HT1080 (cell line): ENCODE measurements at regions not wholly inside any gene's neighbourhood (a gene's known extent, or its start where the extent isn't known, plus 50 kb on each side); places are given as distances from the start of the nearest gene placed in this dataset.

Source experiments
- DNase-seq: peaks from one replicate; pipeline ENCODE4 v3.0.0-alpha.2; 2015; ENCODE audit warnings: low read depth

- DNase-seq = no peak
Measured at GRCh38 chr11:87432022-87432421, 394.3 kb downstream of the TMEM135 start.

DNA sequence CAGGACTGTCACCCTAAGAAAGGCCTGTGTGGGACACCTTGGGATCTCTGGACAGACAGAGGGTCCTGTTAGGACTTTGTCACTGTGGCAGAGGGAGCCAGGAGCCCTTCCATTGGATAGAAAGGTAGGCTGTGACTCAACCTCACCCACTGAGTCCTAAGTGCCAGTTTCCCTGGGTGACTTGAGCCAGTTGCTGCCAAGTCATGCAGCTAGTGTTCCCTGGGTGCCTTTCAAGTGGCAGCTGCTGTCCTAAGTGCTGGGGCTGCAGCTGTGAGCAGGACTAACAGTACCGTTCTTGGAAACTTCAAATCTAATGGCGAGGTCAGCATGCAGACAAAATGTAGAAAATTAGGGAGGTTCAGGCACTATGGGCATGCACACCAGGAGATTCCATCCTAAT, 393.7 kb downstream of the TMEM135 start:
- no peak for DNase-seq

DNA sequence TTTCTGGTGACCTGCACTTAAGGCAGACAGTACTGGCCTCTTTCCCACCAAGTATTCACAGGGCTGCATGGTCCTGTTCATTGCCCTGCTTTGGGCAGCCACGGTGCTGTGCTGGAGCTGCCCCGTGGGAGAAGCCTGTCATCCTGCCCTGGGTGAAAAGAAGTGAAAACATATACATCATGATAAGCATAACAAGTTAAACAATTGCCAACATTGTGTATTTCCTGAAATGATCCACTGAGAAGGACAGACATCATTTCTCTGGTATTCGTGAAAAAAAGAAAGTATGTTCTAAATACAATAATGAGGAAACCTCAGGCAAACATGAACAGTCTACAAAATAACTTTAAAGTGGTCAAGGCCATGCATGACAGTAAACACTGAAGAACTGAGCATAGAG, 393.1 kb downstream of the TMEM135 start:
- DNase-seq = no peak

GRCh38 chr11:87429996-87430395, 392.3 kb downstream of the TMEM135 start:
- no peak for DNase-seq

DNA sequence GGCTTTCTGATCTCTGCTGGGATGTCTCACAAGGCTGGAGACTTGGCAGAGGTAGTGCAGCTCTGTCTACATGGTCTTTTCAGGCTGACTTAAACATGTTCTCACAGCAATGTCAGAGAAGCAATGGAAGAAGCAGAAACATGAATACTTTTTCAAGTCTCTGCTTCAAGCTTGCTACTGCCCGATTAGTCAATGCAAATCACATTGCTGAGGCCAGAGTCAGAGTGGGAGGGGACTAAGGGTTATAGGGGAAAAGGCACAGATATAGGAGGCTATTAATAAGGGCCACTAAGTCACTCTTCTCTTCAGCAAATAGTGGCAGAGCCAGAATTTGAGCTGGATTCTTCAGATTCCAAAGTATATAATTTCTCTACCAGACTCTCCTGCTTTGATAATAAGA, 390.5 kb downstream of the TMEM135 start:
- no peak for DNase-seq

GRCh38 chr11:87425943-87426342, 388.2 kb downstream of the TMEM135 start:
- peak; percentile 8 for DNase-seq

GRCh38 chr11:87425391-87425790, 387.7 kb downstream of the TMEM135 start:
- DNase-seq = peak; percentile 18

DNA sequence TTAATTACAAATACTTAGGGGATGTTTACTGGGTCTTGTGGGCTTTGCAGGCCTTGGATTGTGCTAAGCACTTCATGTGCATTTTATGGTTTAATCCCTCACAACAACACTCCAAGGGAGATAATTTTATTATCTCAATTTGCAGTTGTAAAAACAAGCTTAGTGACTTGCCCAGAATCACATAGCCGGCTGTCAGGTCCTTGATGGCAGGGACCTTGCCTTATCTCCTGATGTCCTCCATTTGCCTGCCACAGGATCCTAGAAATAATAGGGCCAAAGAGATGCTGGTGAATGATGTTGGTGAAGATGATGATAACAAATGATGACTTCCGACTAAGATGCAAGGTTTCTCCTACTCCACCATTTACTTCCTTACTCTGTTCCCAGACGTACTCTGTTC, 385.4 kb downstream of the TMEM135 start:
- DNase-seq = no peak

DNA sequence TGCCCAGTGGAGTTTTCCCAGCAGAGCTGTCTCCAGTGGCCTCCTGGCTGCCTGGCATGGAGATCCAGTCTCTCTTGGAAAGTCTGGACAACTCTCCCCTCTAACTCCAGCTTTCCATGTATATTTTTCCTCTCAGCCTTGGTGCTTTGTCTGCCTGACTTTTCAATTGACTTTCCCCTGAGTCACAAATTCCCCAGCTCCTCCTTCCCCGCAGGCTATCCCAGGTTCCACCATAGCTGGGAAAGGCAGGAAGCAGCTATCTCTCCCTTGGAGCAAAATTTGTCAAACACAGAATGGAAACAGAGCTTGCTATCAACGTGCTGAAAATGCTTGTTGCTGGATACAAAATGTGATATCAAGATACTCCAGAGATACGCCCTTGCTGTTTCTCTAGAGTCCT, 384.8 kb downstream of the TMEM135 start:
- DNase-seq = peak; percentile 37

GRCh38 chr11:87421422-87421821, 383.7 kb downstream of the TMEM135 start:
- DNase-seq = peak; percentile 88

DNA sequence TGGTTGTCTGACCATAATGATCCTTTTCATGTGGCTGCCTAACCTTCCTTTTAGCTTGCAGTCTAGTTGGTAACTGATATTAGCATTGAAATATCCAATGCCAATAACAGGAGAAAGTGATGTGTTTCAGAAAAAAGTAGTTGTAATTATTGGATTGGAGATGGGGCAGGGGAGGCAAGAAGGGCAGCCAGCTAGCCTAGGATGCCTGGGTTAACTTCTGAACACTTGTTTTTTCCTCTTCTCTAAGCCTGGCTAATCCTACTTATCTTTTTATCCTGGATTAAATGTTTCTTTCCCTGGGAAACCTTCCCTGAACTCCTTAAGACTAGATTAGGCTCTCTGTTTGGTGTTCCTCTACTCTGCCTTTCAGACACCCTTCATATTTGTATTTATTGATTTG, 380.2 kb downstream of the TMEM135 start:
- DNase-seq = no peak

- DNase-seq = no peak
Measured at GRCh38 chr11:87405843-87406242, 368.1 kb downstream of the TMEM135 start.

DNA sequence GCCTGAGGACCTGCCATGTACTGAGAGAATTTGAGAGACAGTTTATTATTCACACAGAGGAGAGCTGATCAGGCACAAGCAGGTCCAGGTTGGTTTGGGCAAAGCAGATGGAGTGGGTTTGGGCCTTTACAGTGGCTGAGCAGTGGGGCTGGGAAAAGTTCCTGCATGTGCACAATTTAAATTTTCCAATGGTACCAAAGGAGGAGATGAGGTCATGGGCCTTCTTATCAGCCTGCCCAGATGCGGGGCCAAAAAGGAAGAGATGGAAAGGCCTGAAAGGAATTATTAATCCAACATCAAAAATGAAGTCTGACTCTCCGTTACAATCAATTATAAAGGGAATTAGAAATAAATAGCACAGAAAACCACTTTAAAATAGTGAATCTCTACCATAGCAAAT, 367.6 kb downstream of the TMEM135 start:
- DNase-seq = no peak

- no peak for DNase-seq
Measured at GRCh38 chr11:87401653-87402052, 363.9 kb downstream of the TMEM135 start.

DNA sequence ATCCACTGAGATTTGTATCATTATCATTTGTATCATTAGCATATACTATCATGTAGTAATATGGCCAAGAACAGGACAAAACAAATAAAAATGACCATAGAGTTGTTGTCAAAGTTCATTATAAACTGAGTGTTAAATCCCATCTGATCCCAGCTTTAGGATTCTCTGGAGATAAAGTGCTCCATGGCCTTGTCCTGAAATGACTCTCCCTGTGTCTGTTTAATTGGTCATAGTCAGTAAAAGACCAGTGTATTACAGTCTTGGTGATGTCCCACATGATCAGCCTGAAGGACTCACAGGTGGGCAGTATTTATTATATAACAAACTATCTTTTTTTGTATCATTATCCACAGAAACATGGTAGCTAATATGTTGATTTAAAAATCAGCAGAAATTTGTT, 361.6 kb downstream of the TMEM135 start:
- no peak for DNase-seq

DNA sequence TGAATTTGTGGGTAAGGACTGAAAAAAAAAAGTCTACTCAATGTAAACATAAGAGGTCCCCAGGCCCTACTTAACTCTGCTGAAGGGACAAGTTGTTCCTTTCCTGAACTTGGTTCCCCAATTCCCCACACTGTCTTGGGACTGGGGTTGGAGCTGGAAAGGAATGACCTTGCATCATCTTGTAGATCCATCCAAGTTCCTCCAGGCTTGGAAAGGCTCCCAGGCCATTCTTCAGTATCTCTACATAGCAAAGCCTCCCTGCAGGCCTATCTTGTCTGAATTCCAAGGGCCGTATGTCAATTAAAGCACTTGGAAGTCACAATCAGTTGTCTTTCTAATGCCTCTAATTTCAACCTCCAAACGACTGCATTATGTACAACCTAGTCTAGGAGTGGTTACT, 361.2 kb downstream of the TMEM135 start:
- DNase-seq = no peak

- peak; percentile 32 for DNase-seq
Measured at GRCh38 chr11:87397011-87397865, 359.5 kb downstream of the TMEM135 start.

DNA sequence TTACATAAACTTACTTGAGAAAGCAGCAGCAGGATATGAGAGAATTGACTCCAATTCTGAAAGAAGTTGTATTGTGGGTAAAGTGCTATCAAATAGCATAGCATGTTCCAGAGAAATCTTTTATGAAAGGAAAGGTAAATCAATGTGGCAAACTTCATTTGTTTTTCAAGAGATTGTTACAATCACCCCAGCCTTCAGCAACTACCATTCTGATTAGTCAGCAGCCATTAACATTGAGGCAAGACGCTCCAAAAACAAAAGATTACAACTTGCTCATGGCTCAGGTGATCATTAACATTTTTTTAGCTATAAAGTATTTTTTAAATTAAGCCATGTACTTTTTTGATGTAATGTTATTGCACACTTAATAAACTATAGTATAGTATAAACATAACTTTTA, 357.2 kb downstream of the TMEM135 start:
- DNase-seq = no peak

DNA sequence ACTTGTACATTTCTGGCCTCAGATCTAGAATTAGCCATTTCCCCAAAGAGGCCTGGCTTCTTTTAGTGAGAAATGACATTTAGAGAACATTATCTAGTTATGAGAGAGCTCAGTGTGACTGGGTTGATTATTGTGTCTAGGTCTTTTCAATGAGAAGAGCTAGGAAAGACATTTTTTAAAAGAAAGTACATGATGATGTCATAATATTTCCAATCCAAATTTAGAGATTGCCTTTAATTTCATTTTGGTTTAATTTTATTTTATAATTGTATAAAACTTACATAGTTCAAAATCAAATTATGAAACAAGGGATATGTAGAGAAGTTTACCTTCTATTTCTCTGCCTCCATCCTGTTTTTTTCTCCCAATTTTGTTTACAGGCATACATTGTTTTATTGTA, 354.9 kb downstream of the TMEM135 start:
- no peak for DNase-seq

DNA sequence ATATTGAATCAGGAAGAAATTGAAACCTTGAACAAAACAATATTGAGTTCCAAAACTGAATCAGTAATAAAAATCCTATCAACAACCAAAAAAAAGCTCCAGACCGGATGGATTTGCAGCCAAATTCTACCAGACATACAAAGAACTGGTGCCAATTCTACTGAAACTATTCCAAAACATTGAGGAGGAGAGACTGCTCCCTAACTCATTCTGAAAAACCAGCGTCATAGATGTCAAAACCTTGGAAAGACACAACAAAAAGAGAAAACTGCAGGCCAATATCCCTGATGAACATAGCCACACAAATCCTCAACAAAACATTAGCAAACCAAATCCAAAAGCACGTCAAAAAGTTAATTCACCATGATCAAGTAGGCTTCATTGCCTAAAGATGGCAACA, 353.8 kb downstream of the TMEM135 start:
- DNase-seq = no peak

GRCh38 chr11:87384078-87384729, 346.5 kb downstream of the TMEM135 start:
- no peak for DNase-seq

GRCh38 chr11:87374038-87374807, 336.5 kb downstream of the TMEM135 start:
- no peak for DNase-seq
